Right lobe of liver (tissue), 4 donors: ENCODE measurements at regions not wholly inside any gene's neighbourhood (a gene's known extent, or its start where the extent isn't known, plus 50 kb on each side); places are given as distances from the start of the nearest gene placed in this dataset.

Experiments
- CTCF ChIP-seq, 4 donors: fragments of 200-600 bp in 3 of 4; fragments of 450-650 bp in 1 of 4; IDR thresholded peaks; one replicate each; pipeline versions ENCODE4 v1.5.1 to v1.8.0; 2016 to 2022; ENCODE audit warnings: antibody characterized with exemption in 4 of 4, mild to moderate bottlenecking in 2 of 4
- POLR2A ChIP-seq: fragments of 450-650 bp; IDR thresholded peaks from one replicate; pipeline ENCODE4 v1.6.1; 2017; ENCODE audit warnings: antibody characterized with exemption, mild to moderate bottlenecking
- donor health status: DM: no; HTN: no; CAD: no.
- donor health status: DM: no; HTN: no; CAD: no.
- donor health status: DM: no; HTN: yes; CAD: no.

GRCh38 chr15:87715252-87715651, 541.3 kb downstream of the NTRK3 start:
- TF ChIP-seq CTCF (IDR thresholded peaks at IDR 0.05) (no peak), POLR2A (no peak)
